IPS-NIHi7 (cell line): ENCODE measurements at regions not wholly inside any gene's neighbourhood (a gene's known extent, or its start where the extent isn't known, plus 50 kb on each side); places are given as distances from the start of the nearest gene placed in this dataset.
"Not testable (repeated sequence)": the region's sequence is repeated elsewhere in the genome, so short reads cannot be mapped to it uniquely, and the experiment has no call there.

Source experiments
- DNase-seq: peaks from one replicate; pipeline ENCODE4 v3.0.0; 2012; ENCODE audit warnings: mixed read lengths; ENCODE audit errors: extremely low spot score

- no peak for DNase-seq
Measured at GRCh38 chr3:69488026-69488425, 102.1 kb upstream of the FRMD4B start.

DNA sequence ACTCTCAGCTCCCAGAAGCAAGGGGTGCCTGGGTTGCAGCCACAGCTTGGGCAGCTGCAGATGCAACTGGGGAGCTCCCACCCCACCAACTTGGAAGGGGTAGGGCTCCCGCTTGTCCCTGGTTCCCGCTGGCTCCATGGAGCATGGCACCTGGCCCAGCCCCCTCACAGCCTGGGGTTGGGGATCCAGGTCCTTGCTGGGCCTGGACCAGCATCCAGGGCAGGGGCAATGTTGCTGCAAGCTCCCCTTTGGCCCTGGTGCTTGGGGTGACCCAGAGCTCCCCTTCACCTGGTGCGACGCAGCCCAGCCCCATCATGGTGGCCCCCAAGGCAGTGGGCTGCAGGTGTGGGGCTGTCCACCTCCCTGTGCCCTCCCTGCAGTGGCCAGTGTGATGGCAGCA, 99.6 kb upstream of the FRMD4B start:
- DNase-seq, result no peak

DNA sequence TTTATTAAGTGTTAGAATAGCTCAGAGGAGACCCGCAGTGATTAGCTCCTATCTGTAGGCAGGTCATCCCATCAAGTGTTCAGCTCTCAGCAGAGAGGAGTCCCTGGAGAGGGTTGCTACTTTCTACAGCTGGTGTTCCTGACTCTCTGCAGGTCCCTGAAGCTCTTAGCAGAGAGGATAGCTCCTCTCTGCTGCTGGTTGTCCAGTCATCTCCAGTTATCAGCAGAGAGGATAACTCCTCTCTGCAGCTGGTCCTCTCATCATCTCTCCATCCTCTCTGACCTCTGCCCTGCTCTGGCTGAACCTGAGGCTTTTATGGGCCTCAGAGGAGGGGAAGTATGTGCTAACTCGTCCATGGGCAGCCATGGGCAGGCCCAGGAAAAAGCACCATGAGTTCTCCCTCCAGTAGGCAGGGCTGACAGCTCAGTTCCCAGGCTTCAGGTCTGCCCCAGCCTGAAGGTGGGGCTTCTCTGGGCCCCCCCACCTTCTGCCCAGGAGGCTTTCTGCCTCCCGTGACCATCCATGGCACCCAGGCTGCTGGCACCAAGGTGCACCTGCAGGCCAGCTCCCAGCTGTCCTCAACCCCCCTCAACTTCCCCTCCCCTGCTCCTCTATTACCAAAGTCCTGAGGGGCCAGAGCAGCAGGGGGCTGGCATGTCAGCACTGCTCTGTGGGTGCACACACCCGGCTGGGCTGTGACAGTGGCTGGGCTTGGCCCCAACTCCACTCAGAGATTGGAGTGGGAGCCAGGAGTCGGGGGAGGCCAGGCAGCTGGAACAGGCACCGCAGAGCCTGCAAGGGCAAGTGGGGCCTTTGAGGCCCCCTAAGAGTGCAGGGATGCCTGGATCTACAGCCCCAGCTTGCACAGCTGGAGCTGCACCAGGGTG, 98.9 kb upstream of the FRMD4B start:
- no peak for DNase-seq

DNA sequence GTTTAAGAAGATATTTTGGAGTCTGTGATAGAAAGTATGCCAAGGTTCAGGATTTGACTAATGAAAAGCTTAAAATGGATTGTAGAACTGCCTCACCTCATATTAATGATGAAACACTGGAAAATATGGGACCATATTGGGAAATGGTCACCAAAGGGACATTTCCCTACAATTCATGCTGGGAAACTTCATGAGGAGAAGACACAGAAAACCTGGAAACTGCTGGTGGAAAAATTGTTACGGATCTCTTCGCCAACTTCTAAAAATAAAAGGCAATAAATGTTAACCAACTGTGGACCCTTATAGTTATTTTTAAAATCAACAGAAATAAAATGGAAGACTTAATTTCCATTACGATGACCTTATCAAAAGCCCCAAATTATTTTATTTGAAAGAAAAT, 97.6 kb upstream of the FRMD4B start:
- no peak for DNase-seq

- not testable (repeated sequence) for DNase-seq
Measured at GRCh38 chr3:69480986-69481385, 95.1 kb upstream of the FRMD4B start.

GRCh38 chr3:69474186-69474585, 88.3 kb upstream of the FRMD4B start:
- DNase-seq, result no peak

DNA sequence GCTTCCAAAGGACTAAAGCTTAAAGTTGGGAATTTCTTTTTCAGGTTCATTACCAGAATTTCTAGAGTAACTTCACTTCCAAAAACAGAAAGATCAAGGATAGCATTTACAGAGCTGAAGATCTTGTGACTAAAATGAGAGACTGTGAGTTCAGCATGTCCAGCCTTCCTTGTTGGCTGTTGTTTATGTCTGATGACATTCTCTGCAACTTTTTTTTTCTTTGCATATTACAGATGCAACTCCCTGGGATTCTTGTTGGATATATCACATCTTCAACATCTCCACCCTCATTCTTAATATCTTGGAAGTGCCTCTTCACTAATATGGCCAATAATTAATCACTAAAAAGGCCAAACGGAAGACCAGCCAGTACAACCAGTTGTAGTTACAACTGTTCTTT, 86.2 kb upstream of the FRMD4B start:
- DNase-seq, result no peak

GRCh38 chr3:69463531-69463930, 77.6 kb upstream of the FRMD4B start:
- no peak for DNase-seq

DNA sequence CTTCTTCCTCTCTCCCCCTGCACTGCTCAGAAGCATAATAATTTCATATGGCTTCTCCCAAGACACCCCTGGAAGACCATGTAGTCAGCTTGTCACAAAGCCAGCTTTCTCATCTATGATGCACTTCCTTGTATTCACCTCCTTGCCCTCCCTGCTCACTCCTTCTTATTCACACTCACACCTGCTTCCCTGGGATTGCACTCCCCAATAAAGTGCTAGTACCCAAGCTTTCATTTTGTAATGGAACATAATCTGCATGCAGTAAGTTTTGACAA, 76.9 kb upstream of the FRMD4B start:
- no peak for DNase-seq

DNA sequence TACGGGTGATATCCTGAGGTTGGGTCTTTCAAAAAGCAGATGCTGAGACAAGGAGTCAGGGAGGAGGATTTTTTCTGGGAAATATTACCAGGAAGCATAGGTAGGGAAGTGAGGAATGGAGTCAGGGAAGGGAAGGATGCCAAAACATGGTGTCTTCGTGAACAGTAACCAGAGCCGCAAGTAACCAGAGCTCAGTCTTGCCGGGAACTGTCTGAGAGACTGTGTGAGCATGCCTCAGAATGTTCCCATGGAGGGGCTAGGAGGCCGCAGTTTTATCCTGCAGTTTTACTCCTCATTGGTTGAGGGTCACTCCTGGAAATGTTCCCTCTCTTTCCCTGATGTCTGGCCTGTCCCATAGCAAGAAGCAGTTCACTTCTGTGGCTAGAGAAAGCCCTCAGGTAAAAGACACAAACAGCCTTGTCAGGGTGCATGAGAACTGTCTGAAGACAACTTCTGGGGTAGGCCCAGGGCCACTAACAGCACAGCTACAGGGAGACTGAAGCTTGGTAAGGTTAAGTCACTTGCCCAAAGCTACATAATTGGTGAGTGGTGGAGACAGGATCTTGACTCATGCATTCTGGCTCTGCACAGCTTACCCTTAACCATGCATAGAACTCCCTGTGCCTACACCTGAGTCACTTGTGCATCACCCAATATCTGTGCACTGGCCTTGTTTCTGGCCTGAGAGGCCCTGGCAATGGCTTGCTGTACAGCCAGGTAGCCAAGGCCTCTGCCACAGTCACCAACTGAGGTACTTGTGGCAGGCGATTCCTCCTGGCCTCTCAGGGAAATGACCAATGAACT, 76.3 kb upstream of the FRMD4B start:
- DNase-seq, result no peak

DNA sequence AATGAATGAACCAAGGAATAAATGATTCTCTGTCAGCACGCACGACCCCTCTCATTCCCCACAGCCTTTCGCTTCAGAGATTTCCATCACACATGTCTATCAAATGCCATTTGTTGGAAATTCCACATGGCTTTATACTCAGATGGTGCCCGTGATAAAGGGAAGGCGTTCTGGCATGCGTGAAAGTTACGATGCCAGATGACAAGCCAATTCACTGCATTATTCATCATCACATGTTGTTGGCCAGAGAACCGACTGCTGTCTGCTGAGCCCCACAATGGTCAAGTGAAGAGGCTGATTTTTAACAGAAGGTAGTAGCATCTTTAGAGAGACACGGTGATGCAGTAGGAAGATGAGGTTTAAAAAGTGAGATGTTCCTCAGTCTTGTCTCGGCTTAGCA, 74.1 kb upstream of the FRMD4B start:
- DNase-seq, result no peak

- DNase-seq, result no peak
Measured at GRCh38 chr3:69458803-69459365, 73.0 kb upstream of the FRMD4B start.

- no peak for DNase-seq
Measured at GRCh38 chr3:69456631-69457030, 70.7 kb upstream of the FRMD4B start.

DNA sequence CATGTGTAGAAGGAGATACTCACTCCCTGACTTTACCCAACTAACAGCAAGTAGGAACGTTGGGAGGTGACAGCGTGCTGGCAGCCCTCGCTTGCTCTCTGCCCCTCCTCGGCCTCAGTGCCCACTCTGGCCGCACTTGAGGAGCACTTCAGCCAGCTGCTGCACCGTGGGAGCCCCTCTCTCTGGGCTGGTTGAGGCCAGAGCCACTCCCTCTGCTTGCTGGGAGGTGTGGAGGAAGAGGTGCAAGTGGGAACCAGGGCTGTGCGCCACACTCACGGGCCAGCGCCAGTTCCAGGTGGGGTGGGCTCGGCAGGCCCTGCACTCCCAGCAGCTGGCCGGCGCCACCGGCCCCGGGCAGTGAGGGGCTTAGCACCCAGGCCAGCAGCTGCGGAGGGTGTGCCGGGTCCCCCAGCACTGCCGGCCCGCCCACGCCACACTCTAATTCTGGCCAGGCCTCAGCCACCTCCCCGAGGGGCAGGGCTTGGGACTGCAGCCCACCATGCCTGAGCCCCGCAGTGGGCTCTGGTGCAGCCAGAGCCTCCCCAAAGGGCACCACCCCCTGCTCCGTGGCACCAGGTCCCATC, 68.4 kb upstream of the FRMD4B start:
- DNase-seq, result no peak

DNA sequence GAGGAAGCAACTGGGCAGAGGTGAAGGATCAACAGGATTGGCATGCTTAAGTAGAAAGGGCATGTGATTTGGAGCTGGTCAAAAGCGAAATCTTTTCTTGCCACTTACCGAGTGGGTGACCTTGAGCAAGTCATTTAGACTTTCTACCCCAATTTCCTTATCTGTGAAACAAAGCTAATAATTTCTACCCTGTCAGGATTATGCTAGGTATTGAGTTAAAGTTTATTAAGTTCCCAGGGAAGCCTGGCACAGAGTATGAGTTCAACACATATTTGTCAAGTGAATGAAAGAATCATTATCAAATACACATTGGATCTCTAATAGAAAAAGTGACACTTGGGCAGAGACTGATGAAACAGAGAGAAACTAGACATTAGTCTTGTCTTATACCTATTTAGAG, 66.4 kb upstream of the FRMD4B start:
- DNase-seq, result no peak

DNA sequence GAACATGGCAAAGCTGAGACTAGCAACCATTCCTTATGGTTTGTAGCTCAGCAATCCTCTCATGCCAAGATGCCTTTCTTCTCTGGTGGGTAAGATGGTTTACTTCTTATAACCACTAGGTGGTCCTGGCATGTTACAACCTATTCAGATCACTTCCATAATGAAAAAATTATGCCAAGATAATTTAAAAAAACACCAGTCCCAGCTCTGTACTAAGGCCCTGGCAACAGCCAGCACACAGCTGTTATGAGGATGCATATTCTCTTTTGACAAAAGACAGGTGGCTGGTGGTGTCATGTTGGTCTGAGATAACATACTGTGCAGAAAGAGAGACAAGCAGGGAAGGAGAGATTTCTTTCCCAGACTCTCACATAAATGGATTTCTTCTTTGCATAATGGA, 65.7 kb upstream of the FRMD4B start:
- DNase-seq, result no peak

DNA sequence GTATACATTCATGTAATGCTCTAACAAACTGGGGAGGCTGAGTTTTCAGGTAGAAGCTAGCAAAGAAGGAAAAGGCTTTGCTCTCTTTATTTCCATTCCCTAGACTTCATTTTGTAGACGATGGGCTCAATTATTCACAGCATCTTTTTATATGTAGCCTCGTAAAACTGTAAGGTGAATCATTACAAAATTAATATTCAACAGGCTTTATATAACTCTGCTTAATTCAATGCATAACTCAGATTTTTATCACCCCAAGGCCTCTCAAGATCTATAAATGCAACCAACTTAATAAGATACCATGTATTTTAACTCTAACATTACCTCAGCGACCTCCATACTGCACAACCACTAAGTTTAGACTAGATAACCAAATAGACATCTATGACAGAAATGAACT, 63.0 kb upstream of the FRMD4B start:
- no peak for DNase-seq

GRCh38 chr3:69446402-69447072, 60.6 kb upstream of the FRMD4B start:
- no peak for DNase-seq

DNA sequence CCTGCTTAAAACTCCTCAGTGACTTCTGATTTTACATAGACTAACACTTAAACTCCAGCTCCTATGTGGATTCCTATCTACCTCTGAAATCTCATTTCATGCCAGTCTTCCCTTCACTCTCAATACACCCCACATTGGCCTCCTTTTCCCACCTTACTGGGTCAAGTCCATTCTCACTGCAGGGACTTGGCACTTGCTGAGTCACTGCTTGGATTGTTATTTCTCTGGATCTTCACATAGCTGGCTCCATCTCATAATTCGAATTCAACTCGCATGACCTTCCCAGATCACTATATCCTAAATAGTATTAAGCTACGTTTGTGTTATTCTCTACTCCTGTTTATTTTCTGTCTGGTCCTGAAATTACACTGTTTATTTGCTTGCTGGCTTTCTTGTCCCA, 59.6 kb upstream of the FRMD4B start:
- DNase-seq, result no peak

DNA sequence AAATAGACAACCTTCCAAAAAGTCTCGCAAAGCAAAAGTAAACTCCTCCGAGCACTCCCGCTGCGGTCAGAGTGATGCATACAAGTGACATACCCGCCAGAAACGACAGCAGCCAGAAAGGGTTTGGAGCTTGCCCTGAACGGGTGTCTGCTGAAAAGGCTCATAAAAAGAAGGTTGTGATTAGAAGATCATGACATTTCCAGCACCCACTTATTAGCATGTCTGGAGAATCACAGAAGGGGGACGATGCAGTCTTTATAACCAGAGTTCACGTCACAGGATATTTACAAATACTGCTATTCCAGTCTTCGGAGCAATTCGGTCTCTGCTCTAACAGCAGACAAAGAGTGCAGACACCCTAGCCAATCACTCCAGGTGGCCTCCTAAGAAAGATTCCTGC, 59.1 kb upstream of the FRMD4B start:
- no peak for DNase-seq

DNA sequence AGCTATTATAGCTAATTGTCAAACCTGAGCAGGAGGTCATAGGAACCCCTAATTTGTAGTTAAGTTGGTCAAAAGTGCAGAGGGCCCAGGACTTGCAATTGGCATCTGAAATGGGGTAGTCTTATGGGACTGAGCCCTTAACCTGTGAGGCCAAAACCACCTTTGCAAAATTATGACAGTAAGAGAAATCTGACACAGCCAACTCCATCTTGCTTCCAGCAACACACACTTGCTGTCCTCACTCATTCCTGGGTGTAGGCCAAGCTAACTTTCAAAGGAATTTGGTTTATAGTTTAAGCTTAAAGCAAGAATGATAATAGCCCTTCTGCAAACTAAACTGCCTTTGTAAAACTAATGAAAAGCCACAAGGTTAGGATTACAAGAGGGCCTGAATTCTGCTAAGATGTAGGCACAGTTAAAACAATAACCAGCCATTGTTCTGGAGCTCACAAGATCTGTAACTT, 57.6 kb upstream of the FRMD4B start:
- DNase-seq, result no peak

DNA sequence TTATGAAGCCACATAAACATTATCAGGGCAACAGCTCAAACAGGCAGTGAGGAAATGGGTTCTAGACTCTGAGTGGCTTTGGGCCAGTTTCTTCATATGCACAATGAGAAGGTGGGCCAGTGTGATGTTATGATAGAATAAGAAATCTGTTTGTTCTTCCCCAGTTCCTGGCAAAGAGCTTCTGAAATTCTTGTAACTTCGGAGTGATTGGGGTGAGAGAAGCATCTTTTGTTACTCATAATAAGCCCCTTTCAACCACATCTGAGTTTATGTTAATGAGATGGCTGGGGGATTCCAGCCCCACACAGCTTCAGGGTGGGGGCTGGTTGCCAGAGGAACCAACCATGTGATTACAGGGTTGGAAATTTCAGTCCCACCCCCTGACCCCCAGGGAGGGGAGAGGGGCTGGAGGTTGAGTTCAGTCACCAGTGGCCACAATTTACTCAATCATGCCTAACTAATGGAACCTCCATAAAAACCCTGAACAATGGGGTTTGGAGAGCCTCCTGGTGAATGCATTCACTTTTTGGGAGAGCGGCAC, 57.0 kb upstream of the FRMD4B start:
- DNase-seq, result no peak
